ENCODE measurements at regions not wholly inside any gene's neighbourhood (a gene's known extent, or its start where the extent isn't known, plus 50 kb on each side); places are given as distances from the start of the nearest gene placed in this dataset.
"Not testable (repeated sequence)": the region's sequence is repeated elsewhere in the genome, so short reads cannot be mapped to it uniquely, and the experiment has no call there.

DNA sequence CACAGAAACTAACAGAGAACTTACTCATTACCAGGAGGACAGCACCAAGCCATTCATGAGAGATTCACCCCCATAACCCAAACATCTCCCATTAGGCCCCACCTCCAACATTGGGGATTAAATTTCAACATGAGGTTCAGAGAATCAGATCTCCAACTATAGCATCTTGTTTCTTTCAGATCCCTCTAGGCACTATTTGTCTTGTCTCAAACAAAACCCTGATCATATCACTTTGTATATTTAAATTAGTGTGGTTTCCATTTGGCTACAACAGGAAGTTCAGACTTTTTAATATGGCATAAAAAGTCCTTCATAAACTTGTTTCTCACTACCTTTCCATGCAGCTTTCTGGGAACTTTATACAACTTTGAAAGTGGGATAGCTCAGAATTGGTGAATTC, 699.0 kb upstream of the MIR17HG start:
- ChIA-PET POLR2A (ENCODE audit: unreplicated experiment) (no interaction called here), CTCF (no interaction called here)
- Histone ChIP-seq H3K27ac (no peak overlapping the region), H3K27me3 (ENCODE audit: insufficient read depth, low read depth) (no peaks in the 10 kb centered on the region), H2AFZ (no peak overlapping the region), H3F3A (ENCODE audit: insufficient read depth, low read depth) (no peaks in the 10 kb centered on the region), H3K79me2 (ENCODE audit: low read depth) (no peaks in the 10 kb centered on the region), H3K4me3 (no peak overlapping the region), H4K20me1 (ENCODE audit: insufficient read depth) (no peaks in the 10 kb centered on the region), H3K36me3 (ENCODE audit: low read depth) (no peaks in the 10 kb centered on the region), H3K9me3 (ENCODE audit: insufficient read depth, low read depth) (no peaks in the 10 kb centered on the region), H3K9me2 (ENCODE audit: insufficient read depth) (peaks cover 4% of the 10 kb centered on the region; the same call in 1 of the 2 replicates), H3K4me2 (no peak overlapping the region), H3K4me1 (replicated peaks; ENCODE audit: insufficient read depth) (no peaks in the 10 kb centered on the region)
- no TSS peak for BruUV-seq (replicated peaks)
- no peak for TF ChIP-seq EZH2 (IDR thresholded peaks at IDR 0.05; ENCODE audit: low read depth)
- TF ChIP-seq, protein P1, sequence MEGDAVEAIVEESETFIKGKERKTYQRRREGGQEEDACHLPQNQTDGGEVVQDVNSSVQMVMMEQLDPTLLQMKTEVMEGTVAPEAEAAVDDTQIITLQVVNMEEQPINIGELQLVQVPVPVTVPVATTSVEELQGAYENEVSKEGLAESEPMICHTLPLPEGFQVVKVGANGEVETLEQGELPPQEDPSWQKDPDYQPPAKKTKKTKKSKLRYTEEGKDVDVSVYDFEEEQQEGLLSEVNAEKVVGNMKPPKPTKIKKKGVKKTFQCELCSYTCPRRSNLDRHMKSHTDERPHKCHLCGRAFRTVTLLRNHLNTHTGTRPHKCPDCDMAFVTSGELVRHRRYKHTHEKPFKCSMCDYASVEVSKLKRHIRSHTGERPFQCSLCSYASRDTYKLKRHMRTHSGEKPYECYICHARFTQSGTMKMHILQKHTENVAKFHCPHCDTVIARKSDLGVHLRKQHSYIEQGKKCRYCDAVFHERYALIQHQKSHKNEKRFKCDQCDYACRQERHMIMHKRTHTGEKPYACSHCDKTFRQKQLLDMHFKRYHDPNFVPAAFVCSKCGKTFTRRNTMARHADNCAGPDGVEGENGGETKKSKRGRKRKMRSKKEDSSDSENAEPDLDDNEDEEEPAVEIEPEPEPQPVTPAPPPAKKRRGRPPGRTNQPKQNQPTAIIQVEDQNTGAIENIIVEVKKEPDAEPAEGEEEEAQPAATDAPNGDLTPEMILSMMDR (conservative IDR thresholded peaks at IDR 0.05) = no peak
- no peak for DNase-seq
- intact Hi-C loops (cut with micrococcal nuclease; ENCODE audit: unreplicated experiment) = no loop called here

DNA sequence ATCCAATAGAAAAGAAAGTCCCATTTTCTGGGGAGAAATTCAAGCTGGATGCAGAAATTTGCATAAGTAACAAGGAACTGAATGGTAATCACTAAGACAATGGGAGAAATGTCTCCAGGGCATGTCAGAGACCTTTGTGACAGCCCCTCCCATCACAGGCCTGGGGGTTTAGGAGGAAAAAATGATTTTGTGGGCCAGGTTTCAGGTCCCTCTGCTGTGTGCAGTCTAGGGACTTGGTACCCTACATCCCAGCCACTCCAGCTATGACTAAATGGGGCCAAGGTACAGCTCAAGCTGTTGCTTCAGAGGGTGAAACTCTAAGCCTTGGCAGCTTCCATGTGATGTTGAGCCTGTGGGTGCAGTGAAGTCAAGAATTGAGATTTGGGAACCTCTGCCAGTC, 695.5 kb upstream of the MIR17HG start:
- ChIA-PET POLR2A (ENCODE audit: unreplicated experiment) (no interaction called here), CTCF (no interaction called here)
- H2AFZ ChIP-seq = no peak overlapping the region
- no TSS peak for BruUV-seq (replicated peaks)
- H3K27me3 ChIP-seq (ENCODE audit: insufficient read depth, low read depth) = no peaks in the 10 kb centered on the region
- intact Hi-C loops (cut with micrococcal nuclease; ENCODE audit: unreplicated experiment) = no loop called here
- H3K4me2 ChIP-seq = no peak overlapping the region
- no peaks in the 10 kb centered on the region for H3K36me3 ChIP-seq (ENCODE audit: low read depth)
- no peaks in the 10 kb centered on the region for H3K9me3 ChIP-seq (ENCODE audit: insufficient read depth, low read depth)
- no peak overlapping the region for H3K4me3 ChIP-seq
- no peaks in the 10 kb centered on the region for H3K79me2 ChIP-seq (ENCODE audit: low read depth)
- no peaks in the 10 kb centered on the region for H3K4me1 ChIP-seq (replicated peaks; ENCODE audit: insufficient read depth)
- TF ChIP-seq, protein P1 (conservative IDR thresholded peaks at IDR 0.05) = no peak
- no peak for TF ChIP-seq EZH2 (IDR thresholded peaks at IDR 0.05; ENCODE audit: low read depth)
- H3K9me2 ChIP-seq (ENCODE audit: insufficient read depth) = peaks cover 4% of the 10 kb centered on the region; the same call in 1 of the 2 replicates
- no peaks in the 10 kb centered on the region for H4K20me1 ChIP-seq (ENCODE audit: insufficient read depth)
- no peaks in the 10 kb centered on the region for H3F3A ChIP-seq (ENCODE audit: insufficient read depth, low read depth)
- DNase-seq = no peak
- no peak overlapping the region for H3K27ac ChIP-seq

DNA sequence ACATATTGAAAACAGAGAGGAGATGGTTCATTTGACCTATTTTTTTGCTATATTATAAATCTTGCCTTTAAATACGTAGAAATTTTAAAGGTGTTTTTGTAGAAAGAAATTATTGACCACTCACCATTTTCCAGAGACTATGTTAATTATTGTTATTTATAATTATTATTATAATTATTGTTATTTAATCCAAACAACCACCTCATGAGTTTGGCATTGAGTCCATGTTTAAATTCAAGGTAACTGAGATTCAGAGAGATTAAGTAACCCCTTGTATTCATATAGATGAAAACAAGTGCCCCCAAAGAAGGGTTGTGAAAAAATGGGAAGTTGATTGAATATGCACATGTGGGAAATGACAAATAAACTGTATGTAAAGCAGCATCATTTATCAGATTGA, 692.5 kb upstream of the MIR17HG start:
- H2AFZ ChIP-seq = no peak overlapping the region
- TF ChIP-seq EZH2 (IDR thresholded peaks at IDR 0.05; ENCODE audit: low read depth) = no peak
- TF ChIP-seq, protein P1 (conservative IDR thresholded peaks at IDR 0.05) = no peak
- DNase-seq = no peak
- POLR2A ChIA-PET (ENCODE audit: unreplicated experiment) = no interaction called here
- H3K9me3 ChIP-seq (ENCODE audit: insufficient read depth, low read depth) = no peaks in the 10 kb centered on the region
- H3K36me3 ChIP-seq (ENCODE audit: low read depth) = no peaks in the 10 kb centered on the region
- no peak overlapping the region for H3K4me2 ChIP-seq
- peaks cover 4% of the 10 kb centered on the region; the same call in 1 of the 2 replicates for H3K9me2 ChIP-seq (ENCODE audit: insufficient read depth)
- no peaks in the 10 kb centered on the region for H4K20me1 ChIP-seq (ENCODE audit: insufficient read depth)
- H3K4me3 ChIP-seq = no peak overlapping the region
- H3K79me2 ChIP-seq (ENCODE audit: low read depth) = no peaks in the 10 kb centered on the region
- H3F3A ChIP-seq (ENCODE audit: insufficient read depth, low read depth) = no peaks in the 10 kb centered on the region
- H3K27me3 ChIP-seq (ENCODE audit: insufficient read depth, low read depth) = no peaks in the 10 kb centered on the region
- no peak overlapping the region for H3K27ac ChIP-seq
- H3K4me1 ChIP-seq (replicated peaks; ENCODE audit: insufficient read depth) = no peaks in the 10 kb centered on the region
- CTCF ChIA-PET = no interaction called here
- BruUV-seq (replicated peaks) = no TSS peak
- intact Hi-C loops (cut with micrococcal nuclease; ENCODE audit: unreplicated experiment) = no loop called here

DNA sequence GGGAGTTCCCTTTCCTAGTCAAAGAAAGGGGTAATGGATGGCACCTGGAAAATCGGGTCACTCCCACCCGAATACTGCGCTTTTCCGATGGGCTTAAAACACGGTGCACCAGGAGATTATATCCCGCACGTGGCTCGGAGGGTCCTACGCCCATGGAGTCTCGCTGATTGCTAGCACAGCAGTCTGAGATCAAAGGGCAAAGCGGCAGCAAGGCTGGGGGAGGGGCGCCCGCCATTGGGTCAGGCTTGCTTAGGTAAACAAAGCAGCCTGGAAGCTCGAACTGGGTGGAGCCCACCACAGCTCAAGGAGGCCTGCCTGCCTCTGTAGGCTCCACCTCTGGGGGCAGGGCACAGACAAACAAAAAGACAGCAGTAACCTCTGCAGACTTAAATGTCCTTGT, 683.3 kb upstream of the MIR17HG start:
- intact Hi-C loops (cut with micrococcal nuclease; ENCODE audit: unreplicated experiment); H2AFZ ChIP-seq; H3K4me2 ChIP-seq; CTCF ChIA-PET; H3K4me3 ChIP-seq; H3K36me3 ChIP-seq (ENCODE audit: low read depth); H3K27me3 ChIP-seq (ENCODE audit: insufficient read depth, low read depth); BruUV-seq (replicated peaks); H4K20me1 ChIP-seq (ENCODE audit: insufficient read depth); POLR2A ChIA-PET (ENCODE audit: unreplicated experiment); H3F3A ChIP-seq (ENCODE audit: insufficient read depth, low read depth); H3K4me1 ChIP-seq (replicated peaks; ENCODE audit: insufficient read depth); H3K27ac ChIP-seq; H3K79me2 ChIP-seq (ENCODE audit: low read depth); DNase-seq; H3K9me3 ChIP-seq (ENCODE audit: insufficient read depth, low read depth); H3K9me2 ChIP-seq (ENCODE audit: insufficient read depth): not testable (repeated sequence)
